Panc1 (cell line): ENCODE measurements at regions not wholly inside any gene's neighbourhood (a gene's known extent, or its start where the extent isn't known, plus 50 kb on each side); places are given as distances from the start of the nearest gene placed in this dataset.

Source experiments
- ATAC-seq: fragments of 200-7000 bp; cut with Tn5 transposase; 2 replicates; pipeline ENCODE4 v1.9.1; 2020; ENCODE audit warnings: mild to moderate bottlenecking, moderate library complexity
- BruUV-seq: library from RNA; stranded (reverse); fragments of 400-500 nt; replicated peaks from 2 replicates; lab custom pipeline; 2021; lab: Mats Ljungman, UMichigan
- CTCF ChIA-PET: fragments of 300-600 bp; sonication (Branson Sonifier 250); formaldehyde crosslinking; loops from one replicate; lab custom pipeline; 2022; ENCODE audit warnings: antibody characterized with exemption; lab: Charles Lee
- POLR2A ChIA-PET: fragments of 300-600 bp; sonication (Branson Sonifier 250); formaldehyde crosslinking; loops from one replicate; lab custom pipeline; 2022; ENCODE audit warnings: antibody characterized with exemption; lab: Charles Lee
- DNase-seq: peaks from one replicate; pipeline ENCODE4 v3.0.0-alpha.2; 2010; ENCODE audit warnings: low read depth, low spot score
- H3K27ac ChIP-seq: 2 replicates; pipeline ENCODE4 v1.5.1; 2011; ENCODE audit warnings: mild to moderate bottlenecking, low read length, inconsistent platforms
- H3K27me3 ChIP-seq: fragments of 200-500 bp; sonication (Bioruptor generic); 2 replicates; pipeline ENCODE4 v1.6.0; 2014; ENCODE audit warnings: low read length, inconsistent platforms; ENCODE audit not compliant: control insufficient read depth, insufficient read depth
- H3K36me3 ChIP-seq: fragments of 200-500 bp; sonication (Bioruptor generic); 2 replicates; pipeline ENCODE4 v1.5.1; 2014; ENCODE audit warnings: inconsistent platforms, mild to moderate bottlenecking, low read length, moderate library complexity; ENCODE audit not compliant: control insufficient read depth, insufficient read depth
- H3K4me1 ChIP-seq: 2 replicates; pipeline ENCODE4 v1.5.1; 2011; ENCODE audit warnings: inconsistent platforms, mild to moderate bottlenecking, low read length, moderate library complexity; ENCODE audit not compliant: control insufficient read depth, insufficient read depth
- H3K4me3 ChIP-seq, 2 experiments: 2 replicates each; pipeline ENCODE4 v1.5.1; 2011 to 2012; ENCODE audit warnings: low read depth in 2 of 2, low read length in 2 of 2, mild to moderate bottlenecking in 2 of 2, inconsistent platforms in 1 of 2, moderate library complexity in 1 of 2
- H3K9me3 ChIP-seq: fragments of 200-500 bp; sonication (Bioruptor generic); 2 replicates; pipeline ENCODE4 v1.5.1; 2014; ENCODE audit warnings: low read depth, mild to moderate bottlenecking, inconsistent platforms, low read length, moderate library complexity; ENCODE audit not compliant: control insufficient read depth, insufficient read depth
- POLR2AphosphoS5 ChIP-seq: IDR thresholded peaks from 2 replicates; pipeline ENCODE4 v1.6.1; 2012; ENCODE audit warnings: mild to moderate bottlenecking, low read depth, low read length, moderate library complexity
- SIN3A ChIP-seq: IDR thresholded peaks from 2 replicates; pipeline ENCODE4 v1.6.1; 2012; ENCODE audit warnings: low read depth, mild to moderate bottlenecking, low read length, moderate library complexity, borderline replicate concordance; ENCODE audit not compliant: insufficient read depth
- TCF7L2 ChIP-seq: IDR thresholded peaks from 2 replicates; pipeline ENCODE4 v1.6.1; 2011; ENCODE audit warnings: mild to moderate bottlenecking, low read depth, low read length, inconsistent platforms
- in situ Hi-C: cut with HindIII; loops from 2 replicates; pipeline ENCODE4 v1.10.0; 2016; ENCODE audit warnings: low sequenced_read_pairs, low pct_unique_long_range_greater_than_20kb
- intact Hi-C: fragments of 100-400 bp; cut with micrococcal nuclease; formaldehyde crosslinking; loops from one replicate; pipeline ENCODE4 v1.10.0; 2022; ENCODE audit not compliant: unreplicated experiment
- TF ChIP-seq, protein P1 (sequence below), 2 experiments: IDR thresholded peaks; 2 replicates each; pipeline ENCODE4 v1.6.1; 2011 to 2012; ENCODE audit warnings: low read depth in 2 of 2, control low read depth in 1 of 2, low read length in 1 of 2, mild to moderate bottlenecking in 1 of 2, moderate library complexity in 1 of 2; ENCODE audit not compliant: insufficient read depth in 1 of 2
- TF ChIP-seq, protein P2 (sequence below): fragments of 450-650 bp; IDR thresholded peaks from 2 replicates; pipeline ENCODE4 v1.5.1; 2017; ENCODE audit warnings: mild to moderate bottlenecking

DNA sequence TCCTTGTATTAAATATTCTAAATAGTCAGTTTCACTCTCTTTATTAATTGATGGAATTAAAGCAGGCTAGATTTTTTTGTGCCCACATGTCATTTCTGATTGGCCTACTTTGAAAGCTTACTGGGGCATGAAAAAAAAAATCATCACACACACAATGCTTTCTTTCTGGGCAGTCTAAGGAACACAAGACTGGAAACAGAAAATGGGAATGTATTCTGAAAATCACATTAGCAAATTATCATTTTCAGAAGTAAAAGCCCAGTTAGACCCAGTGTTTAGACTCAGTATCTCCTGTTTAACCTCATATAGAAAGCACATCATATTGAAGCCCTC, 339.4 kb downstream of the SPRY2 start:
- no peak for DNase-seq
- H3K27ac ChIP-seq = no peak overlapping the region
- ChIA-PET POLR2A (no interaction called here), CTCF (no interaction called here)
- in situ Hi-C loops (no loop called here), intact Hi-C loops (no loop called here)
- ATAC-seq = no peak
- peaks cover 3% of the 10 kb centered on the region; the same call in 1 of the 2 replicates for H3K9me3 ChIP-seq
- no peaks in the 10 kb centered on the region for H3K4me1 ChIP-seq
- no TSS peak for BruUV-seq
- H3K4me3 ChIP-seq = no peak overlapping the region
- no peaks in the 10 kb centered on the region for H3K27me3 ChIP-seq
- H3K36me3 ChIP-seq = no peaks in the 10 kb centered on the region
- TF ChIP-seq SIN3A (no peak), TCF7L2 (no peak), POLR2AphosphoS5 (no peak)
- TF ChIP-seq, protein P1, sequence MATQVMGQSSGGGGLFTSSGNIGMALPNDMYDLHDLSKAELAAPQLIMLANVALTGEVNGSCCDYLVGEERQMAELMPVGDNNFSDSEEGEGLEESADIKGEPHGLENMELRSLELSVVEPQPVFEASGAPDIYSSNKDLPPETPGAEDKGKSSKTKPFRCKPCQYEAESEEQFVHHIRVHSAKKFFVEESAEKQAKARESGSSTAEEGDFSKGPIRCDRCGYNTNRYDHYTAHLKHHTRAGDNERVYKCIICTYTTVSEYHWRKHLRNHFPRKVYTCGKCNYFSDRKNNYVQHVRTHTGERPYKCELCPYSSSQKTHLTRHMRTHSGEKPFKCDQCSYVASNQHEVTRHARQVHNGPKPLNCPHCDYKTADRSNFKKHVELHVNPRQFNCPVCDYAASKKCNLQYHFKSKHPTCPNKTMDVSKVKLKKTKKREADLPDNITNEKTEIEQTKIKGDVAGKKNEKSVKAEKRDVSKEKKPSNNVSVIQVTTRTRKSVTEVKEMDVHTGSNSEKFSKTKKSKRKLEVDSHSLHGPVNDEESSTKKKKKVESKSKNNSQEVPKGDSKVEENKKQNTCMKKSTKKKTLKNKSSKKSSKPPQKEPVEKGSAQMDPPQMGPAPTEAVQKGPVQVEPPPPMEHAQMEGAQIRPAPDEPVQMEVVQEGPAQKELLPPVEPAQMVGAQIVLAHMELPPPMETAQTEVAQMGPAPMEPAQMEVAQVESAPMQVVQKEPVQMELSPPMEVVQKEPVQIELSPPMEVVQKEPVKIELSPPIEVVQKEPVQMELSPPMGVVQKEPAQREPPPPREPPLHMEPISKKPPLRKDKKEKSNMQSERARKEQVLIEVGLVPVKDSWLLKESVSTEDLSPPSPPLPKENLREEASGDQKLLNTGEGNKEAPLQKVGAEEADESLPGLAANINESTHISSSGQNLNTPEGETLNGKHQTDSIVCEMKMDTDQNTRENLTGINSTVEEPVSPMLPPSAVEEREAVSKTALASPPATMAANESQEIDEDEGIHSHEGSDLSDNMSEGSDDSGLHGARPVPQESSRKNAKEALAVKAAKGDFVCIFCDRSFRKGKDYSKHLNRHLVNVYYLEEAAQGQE (IDR thresholded peaks at IDR 0.05; ENCODE audit: insufficient read depth in 1 of 2, low read depth in 2 of 2, low read length in 1 of 2) = no peak
- TF ChIP-seq, protein P2, sequence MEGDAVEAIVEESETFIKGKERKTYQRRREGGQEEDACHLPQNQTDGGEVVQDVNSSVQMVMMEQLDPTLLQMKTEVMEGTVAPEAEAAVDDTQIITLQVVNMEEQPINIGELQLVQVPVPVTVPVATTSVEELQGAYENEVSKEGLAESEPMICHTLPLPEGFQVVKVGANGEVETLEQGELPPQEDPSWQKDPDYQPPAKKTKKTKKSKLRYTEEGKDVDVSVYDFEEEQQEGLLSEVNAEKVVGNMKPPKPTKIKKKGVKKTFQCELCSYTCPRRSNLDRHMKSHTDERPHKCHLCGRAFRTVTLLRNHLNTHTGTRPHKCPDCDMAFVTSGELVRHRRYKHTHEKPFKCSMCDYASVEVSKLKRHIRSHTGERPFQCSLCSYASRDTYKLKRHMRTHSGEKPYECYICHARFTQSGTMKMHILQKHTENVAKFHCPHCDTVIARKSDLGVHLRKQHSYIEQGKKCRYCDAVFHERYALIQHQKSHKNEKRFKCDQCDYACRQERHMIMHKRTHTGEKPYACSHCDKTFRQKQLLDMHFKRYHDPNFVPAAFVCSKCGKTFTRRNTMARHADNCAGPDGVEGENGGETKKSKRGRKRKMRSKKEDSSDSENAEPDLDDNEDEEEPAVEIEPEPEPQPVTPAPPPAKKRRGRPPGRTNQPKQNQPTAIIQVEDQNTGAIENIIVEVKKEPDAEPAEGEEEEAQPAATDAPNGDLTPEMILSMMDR = no peak

DNA sequence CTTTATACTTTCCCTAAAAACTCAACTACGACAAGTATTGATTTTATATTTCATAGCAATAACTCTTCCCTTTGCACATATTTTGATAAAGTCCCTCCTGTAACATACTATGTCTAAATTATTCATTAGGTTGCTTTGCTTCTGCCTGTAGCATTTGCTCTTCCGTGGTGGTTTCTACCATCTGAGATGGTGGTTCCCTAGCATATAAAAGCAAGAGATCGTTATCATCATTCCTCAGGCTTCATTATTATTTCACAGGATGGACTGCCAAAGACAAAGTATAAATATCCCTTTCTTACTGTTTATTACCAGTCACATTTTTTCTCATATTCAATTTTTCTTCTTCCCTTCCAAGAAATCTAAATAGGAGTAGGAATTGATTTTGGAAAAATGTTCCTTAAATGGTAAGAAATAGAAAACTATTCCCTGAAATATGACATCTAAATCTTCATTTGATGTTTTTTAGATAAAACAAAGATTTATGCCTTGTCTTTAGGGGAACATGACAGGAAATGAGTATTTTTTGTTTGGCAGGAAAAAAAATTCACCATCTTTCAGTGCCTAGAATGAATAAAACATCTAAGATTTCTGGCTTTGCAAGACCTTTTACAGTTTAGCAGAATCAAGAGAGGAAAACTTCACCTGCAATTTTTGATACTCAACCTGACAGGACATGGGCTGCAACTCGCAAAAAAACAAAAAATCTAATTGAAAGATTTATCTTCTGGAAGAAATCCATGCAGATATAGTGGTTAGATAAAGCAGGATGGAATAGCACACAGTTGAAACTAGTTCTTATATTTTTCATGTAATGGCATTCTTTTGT, 340.0 kb downstream of the SPRY2 start:
- Histone ChIP-seq H3K4me3 (no peak overlapping the region), H3K4me1 (no peaks in the 10 kb centered on the region), H3K36me3 (no peaks in the 10 kb centered on the region), H3K27me3 (no peaks in the 10 kb centered on the region), H3K9me3 (peaks cover 3% of the 10 kb centered on the region; the same call in 1 of the 2 replicates), H3K27ac (no peak overlapping the region)
- ChIA-PET POLR2A (no interaction called here), CTCF (no interaction called here)
- intact Hi-C loops = no loop called here
- DNase-seq = no peak
- TF ChIP-seq POLR2AphosphoS5 = no peak
- no peak for TF ChIP-seq TCF7L2
- TF ChIP-seq, protein P2 = no peak
- TF ChIP-seq, protein P1 (IDR thresholded peaks at IDR 0.05; ENCODE audit: insufficient read depth in 1 of 2, low read depth in 2 of 2, low read length in 1 of 2) = no peak
- TF ChIP-seq SIN3A = no peak
- in situ Hi-C loops = no loop called here
- no TSS peak for BruUV-seq
- ATAC-seq = no peak
